GM19438 (cell line): ENCODE measurements at regions not wholly inside any gene's neighbourhood (a gene's known extent, or its start where the extent isn't known, plus 50 kb on each side); places are given as distances from the start of the nearest gene placed in this dataset.

Source experiments
- ATAC-seq: cut with Tn5 transposase; IDR thresholded peaks from one replicate; pipeline ENCODE4 v1.9.1; 2021; ENCODE audit warnings: low read depth; ENCODE audit not compliant: unreplicated experiment

DNA sequence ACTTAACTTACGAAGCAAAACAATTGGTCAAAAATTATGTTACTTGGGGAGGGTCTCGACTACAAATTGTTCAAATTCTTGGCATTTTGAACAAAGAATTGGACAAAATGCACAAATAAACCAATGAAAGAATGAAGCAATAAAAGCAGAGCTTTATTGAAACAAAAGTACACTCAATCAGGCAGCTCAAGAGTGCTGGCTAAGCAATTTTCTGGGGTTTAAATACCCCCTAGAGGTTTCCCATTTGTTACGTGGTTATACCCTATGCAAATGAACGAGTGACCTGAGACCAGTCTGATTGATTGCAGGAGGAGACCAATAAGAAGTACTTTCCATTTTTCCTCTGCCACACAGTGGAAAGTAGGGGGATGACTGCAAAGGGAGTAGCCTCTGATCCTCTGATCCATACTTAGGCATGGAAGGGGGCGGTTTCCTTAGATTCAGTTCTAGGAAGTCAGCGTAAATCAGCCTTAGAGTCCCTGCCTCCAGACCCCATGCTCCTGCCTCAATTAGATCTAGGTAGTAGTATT, 228.6 kb downstream of the EFNB2 start:
- ATAC-seq: no peak

DNA sequence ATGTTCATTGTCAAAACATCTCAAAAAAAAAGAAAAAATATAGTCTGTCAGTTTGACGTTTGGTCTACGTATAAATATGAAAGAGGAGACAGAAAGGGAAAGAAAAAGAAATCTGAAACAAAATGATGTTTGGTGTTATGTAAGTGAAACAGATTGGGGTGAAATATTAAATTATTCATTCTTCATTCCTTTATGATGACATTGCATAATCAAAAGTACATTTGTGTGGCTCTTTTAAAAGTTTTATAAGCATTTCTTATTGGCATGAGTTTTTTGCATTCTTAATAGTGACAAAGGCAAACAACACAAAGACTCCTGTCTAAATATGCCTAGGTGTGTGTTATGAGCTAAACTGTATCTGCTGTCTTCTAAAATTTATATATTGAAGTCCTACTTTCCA, 232.6 kb downstream of the EFNB2 start:
- ATAC-seq: no peak

DNA sequence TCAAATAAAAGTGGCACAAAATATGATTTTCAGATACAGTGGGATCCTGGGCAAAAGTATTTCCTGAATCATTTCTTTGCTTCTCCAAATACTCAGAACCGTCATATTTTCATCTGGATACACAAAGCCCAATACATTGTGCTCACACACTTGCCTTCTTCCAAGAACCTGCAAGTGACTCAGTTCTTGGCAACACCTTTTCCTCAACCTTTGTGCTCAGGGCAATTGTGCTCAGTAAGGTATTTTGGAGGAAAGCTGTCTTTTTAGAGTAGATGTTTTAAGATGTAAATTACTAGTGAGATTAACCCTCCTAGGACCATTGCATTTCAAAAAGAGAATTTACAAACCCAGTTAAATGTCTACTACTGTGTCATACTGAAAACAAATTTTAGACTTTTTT, 233.5 kb downstream of the EFNB2 start:
- no peak for ATAC-seq

DNA sequence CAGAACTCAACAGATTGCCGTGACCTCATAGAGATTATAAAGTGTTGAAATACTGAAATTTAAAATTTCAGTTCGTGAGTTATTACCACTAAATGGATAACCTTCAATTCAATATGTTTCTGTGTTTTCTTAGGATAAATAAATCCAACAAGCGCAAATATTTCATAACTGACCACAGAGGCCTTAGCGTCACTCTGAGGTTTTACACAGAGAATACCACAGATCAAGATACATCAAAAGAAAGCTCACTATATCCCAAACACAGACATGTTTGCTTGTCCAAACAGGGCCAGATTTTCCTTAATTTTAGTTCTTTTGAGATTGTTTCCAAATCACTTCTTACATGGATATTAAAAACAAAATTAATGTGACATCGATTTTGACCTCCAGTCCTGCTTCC, 235.8 kb downstream of the EFNB2 start:
- ATAC-seq: no peak

DNA sequence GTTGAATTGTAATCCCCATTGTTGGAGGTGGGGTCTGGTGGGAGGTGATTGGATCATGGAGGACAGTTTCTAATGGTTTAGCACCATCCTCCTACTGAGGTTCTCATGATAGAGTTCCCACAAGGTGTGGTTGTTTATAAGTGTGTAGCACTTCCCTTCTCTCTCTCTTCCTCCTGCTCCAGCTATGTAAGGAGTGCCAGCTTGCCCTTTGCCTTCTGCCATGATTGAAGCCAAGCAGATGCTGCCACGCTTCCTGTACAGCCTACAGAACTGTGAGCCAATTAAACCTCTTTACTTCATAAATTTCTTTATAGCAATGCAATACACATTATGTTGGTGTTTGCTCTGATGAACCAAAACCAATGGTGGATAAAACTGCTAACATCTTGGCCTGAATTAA, 238.2 kb downstream of the EFNB2 start:
- ATAC-seq: no peak

DNA sequence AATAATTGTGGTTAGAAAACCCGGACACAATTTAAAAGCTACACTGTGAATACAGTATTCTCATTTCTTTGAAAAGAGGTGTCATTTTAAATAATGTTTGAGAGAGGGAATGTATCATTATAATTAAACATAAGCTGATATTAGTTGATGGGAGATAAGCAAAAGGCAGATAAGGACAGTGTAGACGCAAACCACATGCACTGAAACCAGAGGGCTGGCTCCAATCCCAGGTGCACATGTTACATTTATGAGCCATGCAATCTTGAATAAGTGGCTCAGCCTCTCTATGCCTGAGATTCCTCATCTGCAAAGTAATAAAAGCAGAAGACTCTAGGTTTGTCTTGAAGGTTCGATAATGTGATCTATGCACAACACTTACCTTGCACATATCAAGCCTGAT, 238.7 kb downstream of the EFNB2 start:
- ATAC-seq: no peak

DNA sequence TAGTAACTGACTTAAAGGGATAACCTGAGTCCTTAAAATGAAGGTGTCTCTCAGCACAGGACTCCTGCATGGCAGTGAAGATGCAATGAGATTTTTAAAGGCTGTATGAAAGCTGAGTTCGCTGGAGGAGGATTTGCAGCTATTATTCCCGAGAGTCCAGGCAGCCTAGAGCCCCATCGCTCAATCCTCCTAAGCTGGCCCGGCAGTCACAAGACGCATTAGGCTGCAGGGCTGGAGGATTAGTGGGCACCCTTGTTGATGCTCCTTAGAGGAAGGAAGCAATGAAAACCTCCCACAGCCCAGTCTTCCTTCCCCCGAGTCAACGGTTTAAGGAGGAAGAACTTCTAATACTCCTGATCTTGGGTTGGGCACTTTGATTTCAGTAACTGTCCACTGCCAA, 239.5 kb downstream of the EFNB2 start:
- ATAC-seq: no peak

DNA sequence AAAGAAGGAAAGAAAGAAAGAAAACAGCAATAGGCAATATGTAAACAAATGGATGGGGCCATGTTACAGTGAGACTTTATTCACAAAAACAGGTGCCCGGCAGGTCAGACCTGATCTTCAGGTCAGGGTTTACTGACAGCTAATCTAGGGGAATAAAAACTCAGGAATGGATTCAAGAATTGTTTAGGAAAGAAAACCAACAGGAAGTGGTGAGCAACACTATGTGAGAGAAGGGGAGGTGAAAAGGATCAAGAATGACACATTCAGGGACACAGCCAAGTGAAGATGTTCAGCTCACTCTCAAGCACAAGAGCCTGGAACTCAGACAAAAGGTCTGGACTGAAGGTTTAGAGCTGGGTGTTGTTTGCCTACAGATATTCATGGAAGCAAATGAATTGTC, 244.5 kb downstream of the EFNB2 start:
- no peak for ATAC-seq

DNA sequence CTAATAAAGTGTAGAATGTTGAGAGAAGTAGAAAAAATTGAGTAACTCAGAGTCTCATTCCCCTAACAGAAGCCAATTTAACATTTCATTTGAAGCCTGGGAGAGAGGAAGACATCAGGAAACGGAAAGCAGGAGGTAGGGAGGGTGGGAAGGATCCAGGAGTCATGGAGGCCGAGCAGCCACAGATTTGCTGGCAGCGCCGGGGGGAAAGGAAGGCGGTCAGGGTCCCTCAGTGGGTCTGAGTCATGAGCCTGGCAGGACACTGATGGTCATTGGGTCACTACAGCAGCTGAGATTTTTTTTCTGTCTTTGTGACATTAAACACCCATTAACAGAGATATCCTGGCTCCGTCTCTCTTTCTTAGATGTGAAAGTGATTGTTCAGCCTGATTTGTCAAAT, 248.1 kb downstream of the EFNB2 start:
- no peak for ATAC-seq

DNA sequence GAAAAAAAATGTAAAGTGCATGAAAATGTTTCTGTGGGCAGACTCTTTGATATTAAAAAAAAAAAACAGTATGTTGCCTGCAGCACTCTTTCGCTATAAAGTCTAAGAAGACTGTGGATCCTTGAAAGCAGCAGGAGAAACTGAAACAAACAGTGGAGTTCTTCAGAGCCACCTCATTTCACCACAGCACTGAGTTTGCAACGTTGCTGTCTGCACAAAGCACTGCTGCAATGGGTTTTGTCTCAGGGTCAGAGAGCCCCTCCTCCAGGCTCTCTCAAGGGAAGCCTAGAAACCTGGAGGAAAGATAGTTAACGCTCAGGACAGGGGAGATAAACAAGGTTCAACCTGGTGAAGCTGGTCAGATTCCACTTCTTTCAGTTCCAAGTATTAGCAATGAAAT, 248.7 kb downstream of the EFNB2 start:
- ATAC-seq: no peak

DNA sequence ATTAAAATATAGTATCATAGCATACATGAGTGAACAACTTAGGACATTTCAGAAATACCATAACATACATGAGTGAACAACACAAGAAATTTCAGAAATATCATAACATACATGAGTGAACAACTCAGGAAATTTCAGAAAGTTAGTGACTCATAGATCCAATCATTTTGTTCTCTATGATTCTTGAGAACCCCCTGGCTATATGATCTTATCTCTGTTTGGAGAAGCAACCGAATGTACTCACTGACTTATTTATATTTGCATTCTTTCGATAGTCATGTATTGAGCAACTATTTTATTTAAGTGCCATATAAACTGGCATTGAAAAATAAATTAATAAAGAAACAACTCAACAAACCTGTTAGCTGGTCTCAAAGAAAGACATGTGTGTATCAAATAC, 251.1 kb downstream of the EFNB2 start:
- no peak for ATAC-seq

DNA sequence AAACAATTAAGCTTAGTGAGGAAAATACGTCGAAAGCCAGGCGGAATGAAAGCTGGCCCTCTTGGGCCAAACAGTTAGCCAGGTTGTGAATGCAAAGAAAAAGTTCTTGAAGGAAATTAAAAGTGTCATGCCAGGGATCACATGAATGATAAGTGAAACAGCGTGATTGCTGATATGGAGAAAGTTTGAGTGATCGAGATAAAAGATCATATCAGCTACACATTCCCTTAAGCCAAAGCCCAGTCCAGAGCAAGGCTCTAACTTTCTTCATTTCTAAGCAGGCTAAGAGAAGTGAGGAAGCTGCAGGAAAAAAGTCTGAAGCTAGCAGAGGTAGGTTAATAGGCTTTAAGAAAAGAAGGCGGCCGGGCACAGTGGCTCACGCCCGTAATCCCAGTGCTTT, 254.0 kb downstream of the EFNB2 start:
- ATAC-seq: no peak

DNA sequence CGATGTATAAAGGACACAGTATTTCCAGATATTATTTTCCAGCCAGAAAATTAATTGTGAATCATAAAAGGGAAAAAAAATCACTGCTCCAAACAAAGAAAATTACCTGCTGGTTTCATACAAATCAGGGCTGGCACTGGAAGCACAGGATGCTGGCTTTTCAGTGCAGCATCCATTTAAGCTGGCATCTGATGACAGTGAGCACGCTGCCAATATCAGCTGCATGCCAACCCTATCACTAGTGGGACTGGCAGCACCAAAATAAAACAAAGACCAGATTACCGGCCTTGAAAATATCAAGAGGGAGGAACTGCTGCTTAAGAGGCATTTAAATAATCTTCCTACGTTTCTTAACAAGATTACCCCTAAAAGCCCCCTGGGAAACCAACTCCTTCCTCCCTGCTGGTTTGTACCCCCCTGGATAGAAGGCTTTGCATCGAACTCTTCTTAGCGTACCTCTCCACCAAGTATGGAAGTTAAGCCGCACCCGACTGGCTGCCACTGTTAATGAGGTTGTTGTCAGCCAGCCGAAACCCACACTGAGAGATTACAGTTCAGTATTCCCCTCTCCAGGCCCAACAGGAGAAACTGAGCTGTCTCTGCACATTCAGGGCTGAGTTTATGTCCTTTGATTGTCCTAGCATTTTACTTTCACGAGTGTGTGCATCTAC, 257.8 kb downstream of the EFNB2 start:
- ATAC-seq: no peak

DNA sequence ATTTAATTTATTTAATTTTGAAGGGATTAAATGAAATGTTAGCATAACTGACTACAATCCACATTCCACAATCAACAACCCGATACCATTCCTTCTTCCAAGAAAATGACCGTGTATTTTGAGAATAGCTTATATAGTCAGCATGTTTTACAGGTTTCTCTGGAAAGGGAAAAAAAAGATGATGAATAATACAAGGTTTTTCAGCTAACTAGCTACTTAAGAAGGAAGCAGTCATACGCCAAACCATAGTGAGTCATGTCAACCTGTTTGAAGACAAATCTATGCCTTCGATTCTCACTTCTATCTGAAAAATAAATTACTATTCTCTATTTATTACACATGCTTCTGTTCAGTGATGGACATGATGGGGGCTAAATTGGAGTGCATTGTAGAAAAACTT, 258.6 kb downstream of the EFNB2 start:
- ATAC-seq: no peak

DNA sequence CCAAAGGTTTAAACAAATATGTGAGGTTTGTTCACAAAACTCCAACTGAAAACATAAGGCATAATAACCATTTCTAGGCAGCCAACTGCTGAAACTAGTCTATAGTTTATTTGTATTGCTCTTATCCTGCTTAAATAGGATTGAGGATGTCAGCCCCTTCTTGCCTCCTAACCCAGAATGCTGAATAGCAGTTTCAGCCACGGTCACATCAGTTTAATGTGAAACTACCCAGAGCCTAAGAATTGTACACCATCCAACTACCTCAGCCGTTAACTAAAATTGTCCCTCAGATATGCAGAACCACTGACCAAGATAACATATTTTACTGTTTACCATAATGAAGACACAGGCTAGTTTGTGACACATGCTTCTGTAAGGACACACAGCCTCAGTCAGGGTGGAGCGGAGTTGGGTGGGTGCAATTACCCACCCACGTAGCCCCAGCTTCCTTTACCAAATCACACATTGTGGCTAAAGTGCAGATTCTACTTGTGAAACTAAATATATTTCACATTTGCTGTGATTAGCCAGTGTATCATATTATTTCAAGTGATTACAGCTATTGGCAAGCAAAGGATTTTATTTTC, 259.9 kb downstream of the EFNB2 start:
- no peak for ATAC-seq

DNA sequence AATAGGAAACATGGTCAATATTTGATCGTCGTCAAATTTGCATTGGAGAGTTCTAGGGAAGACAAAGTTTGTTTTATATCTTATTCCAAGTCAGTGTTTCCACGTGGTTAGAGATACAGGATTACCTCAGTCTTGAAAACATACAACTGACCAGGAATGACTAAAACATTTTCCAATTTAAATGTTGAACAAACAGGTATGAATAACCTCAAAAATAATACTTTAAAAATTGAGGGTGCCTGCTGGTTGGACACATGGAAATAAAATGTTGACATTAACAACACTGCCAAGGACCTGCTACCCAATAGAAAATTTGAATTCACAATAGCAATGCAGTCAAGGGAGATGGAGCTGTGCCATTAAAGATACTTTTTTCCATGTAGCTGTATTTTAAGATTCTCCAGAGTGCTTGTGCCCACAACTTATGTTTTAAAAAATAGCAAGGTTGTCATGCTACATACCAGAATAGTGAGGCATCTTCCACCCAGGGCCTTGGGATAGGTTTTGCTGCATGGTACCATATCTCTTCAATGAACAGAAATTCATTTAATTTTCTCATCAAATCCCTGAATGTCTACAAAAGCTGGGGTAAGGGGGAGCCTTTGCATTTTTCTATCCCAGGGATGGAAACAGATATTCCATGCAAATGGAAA, 260.8 kb downstream of the EFNB2 start:
- ATAC-seq: no peak

DNA sequence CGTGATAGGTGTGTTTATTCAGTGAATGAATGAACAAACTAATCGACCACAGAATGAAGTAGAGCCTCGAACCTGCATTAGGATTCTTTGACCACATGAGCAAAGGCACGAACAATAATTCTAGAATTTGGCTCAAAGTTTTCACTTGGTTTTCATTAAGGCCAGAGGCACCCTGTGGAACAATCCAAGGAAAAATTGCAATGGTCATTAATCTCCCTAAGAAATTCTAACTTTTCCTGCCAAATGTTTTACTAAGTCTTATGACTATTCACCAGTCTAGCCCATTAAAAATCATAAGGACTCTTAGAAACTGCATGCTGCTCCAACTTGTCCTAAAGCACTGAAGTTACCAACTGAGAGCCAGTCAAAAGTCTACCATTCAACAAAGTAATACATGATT, 271.7 kb downstream of the EFNB2 start:
- no peak for ATAC-seq

DNA sequence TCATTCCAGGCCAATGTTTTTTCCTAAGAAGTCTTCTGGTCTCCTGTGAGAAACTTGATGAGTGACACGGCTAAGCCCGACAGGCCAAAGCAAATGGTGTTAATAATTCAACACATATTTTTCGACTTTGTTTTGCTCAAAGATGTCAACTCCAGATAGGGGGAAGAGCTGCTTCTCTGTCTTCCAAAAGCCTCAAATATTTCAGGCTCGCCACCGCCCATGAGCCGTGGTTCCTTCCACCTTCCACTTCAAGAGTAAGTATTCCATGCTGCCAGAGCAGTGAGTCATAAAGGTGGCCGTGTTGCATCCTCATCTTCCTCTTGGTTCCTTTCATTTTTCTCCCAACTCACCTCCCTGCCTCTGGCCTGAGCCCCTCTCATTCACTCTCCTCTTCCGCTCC, 272.6 kb downstream of the EFNB2 start:
- no peak for ATAC-seq

DNA sequence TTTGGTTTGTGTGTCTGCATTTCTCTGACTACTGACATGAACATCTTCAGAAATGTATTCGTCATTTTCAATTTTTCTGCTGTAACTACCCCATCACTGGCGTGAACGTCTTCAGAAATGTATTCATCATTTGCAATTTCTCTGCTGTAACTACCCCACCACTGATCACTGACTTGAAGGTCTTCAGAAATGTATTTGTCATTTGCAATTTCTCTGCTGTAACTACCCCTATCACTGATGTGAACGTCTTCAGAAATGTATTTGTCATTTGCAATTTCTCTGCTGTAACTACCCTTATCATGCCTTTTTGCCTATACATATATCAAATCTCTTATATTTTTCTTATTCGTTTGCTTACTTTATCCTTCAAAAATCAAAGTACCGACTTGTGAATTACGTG, 274.0 kb downstream of the EFNB2 start:
- ATAC-seq: no peak

DNA sequence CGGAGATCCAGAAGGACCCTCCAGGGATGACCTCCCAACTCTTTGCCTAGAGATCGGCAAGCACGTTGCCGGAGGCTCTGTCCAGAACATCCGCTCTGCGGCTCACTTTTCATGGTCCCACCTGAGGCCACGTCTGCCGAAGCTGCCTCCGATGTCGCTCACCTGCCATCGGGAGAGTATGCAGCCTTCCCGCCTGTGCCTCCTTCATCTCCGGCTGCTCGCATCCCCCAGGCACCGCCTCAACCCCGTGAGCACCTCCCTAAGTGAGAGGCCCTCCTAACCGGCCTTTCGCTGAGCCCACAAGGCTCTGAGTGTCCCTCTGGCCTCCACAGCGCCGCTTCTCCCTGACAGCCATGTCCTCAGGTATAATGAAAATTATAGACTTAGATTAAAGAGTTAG, 275.1 kb downstream of the EFNB2 start:
- no peak for ATAC-seq

DNA sequence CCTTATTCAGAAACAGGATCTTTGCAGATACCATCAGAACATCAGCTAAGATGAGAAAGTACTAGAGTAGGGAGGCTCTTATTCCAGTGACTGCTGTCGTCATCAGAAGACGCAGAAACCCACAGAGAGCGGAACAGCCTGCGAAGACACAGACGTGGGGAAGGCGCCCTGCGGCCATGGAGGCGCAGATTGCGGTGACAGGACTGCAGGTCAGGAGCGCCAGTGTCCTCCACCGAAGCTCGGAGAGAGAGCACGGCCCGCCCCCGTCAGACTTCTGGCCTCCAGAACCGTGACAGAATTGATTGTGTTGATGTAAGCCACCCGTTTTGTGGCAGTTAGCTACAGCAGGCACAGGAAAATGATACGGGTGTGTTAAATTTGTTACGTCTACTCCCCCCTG, 275.5 kb downstream of the EFNB2 start:
- ATAC-seq: no peak

DNA sequence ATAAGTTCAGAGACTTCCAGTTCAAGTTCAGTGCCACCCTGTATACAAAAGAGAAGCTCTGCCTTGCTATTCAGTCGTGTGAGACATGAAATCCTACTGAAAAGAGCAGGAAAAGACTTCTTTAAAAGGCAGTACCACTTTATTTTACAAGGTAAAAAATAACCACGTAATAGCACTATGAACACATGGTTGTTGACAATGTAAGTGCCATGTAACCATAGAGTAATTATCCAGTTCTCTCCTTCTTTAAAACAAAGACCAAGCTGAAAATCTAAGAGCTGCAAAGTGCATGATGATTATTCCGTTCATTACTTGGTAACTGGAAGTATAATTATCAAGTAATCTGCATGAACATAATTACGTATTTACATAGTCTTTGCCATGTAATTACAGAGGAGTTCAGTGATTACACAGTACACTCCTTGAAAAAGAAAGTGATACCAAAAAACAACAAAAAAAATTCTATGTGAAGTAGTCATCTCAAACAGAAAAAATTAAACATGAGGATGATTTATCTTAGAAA, 288.7 kb downstream of the EFNB2 start:
- ATAC-seq: no peak
